K562 (cell line): ENCODE measurements at regions not wholly inside any gene's neighbourhood (a gene's known extent, or its start where the extent isn't known, plus 50 kb on each side); places are given as distances from the start of the nearest gene placed in this dataset.
"Not testable (repeated sequence)": the region's sequence is repeated elsewhere in the genome, so short reads cannot be mapped to it uniquely, and the experiment has no call there.

Source experiments
- ATAC-seq: fragments of 200-7000 bp; cut with Tn5 transposase; 3 replicates; pipeline ENCODE4 v1.9.1; 2020; ENCODE audit warnings: moderate library complexity
- BruUV-seq: library from RNA; stranded (reverse); fragments of 400-500 nt; replicated peaks from 2 replicates; lab custom pipeline; 2021; lab: Mats Ljungman, UMichigan
- CTCF ChIA-PET: fragments of 300-600 bp; formaldehyde crosslinking; extraction: SDS; loops from one replicate; lab custom pipeline; 2021; ENCODE audit warnings: low intra/inter-chr PET ratio; lab: Yijun Ruan, JAX
- POLR2A ChIA-PET: fragments of 300-600, 350-650 bp; sonication (Branson Sonifier 250); formaldehyde crosslinking; extraction: SDS; loops from one replicate; lab custom pipeline; 2021; ENCODE audit warnings: antibody characterized with exemption, inconsistent platforms; lab: Yijun Ruan, JAX
- DNase-seq, 4 experiments: peaks; one replicate each; pipeline versions ENCODE4 v3.0.0 to v3.0.0-alpha.2; 2011 to 2018; ENCODE audit warnings: low spot score in 3 of 4, mixed read lengths in 3 of 4; ENCODE audit errors: extremely low read depth in 1 of 4
- FAIRE-seq: peaks from 2 replicates; lab custom pipeline; 2011; peaks lifted over from hg19 to GRCh38; lab: Jason Lieb, UNC
- H2AFZ ChIP-seq: 2 replicates; pipeline ENCODE4 v1.6.0; 2011; ENCODE audit warnings: low read depth, low read length, control low read depth, inconsistent platforms
- H3K27ac ChIP-seq: fragments of 200-600 bp; 3 replicates; pipeline ENCODE4 v1.8.0; 2011; ENCODE audit warnings: low read depth, mild to moderate bottlenecking, control low read depth, inconsistent platforms, low read length, moderate library complexity, mixed read lengths; ENCODE audit errors: extremely low read depth
- H3K27me3 ChIP-seq, 2 experiments: fragments of 300-600 bp in 1 of 2; 2 replicates in 1 of 2; 3 replicates in 1 of 2; pipeline versions ENCODE4 v1.6.0 to v1.8.0; 2011; ENCODE audit warnings: inconsistent platforms in 2 of 2, low read length in 2 of 2, mild to moderate bottlenecking in 1 of 2, mixed read lengths in 1 of 2, moderate library complexity in 1 of 2; ENCODE audit not compliant: control insufficient read depth in 2 of 2, insufficient read depth in 2 of 2
- H3K36me3 ChIP-seq: fragments of 300-600 bp; 3 replicates; pipeline ENCODE4 v1.8.0; 2011; ENCODE audit warnings: mild to moderate bottlenecking, low read length, inconsistent platforms; ENCODE audit not compliant: control insufficient read depth, insufficient read depth
- H3K4me1 ChIP-seq, 2 experiments: fragments of 200-600 bp in 1 of 2; replicated peaks in 1 of 2; 2 replicates in 1 of 2; 3 replicates in 1 of 2; pipeline versions ENCODE4 v1.5.1 to v1.8.0; 2011; ENCODE audit warnings: inconsistent platforms in 2 of 2, low read length in 2 of 2, mild to moderate bottlenecking in 1 of 2, mixed read lengths in 1 of 2, moderate library complexity in 1 of 2; ENCODE audit not compliant: control insufficient read depth in 2 of 2, insufficient read depth in 2 of 2
- H3K4me2 ChIP-seq: 2 replicates; pipeline ENCODE4 v1.6.1; 2011; ENCODE audit warnings: low read length, control low read depth, inconsistent platforms, mixed read lengths; ENCODE audit not compliant: insufficient read depth
- H3K4me3 ChIP-seq: fragments of 200-600 bp; sonication (generic), shearing (Covaris generic); 2 replicates; pipeline ENCODE4 v1.5.1; 2016; ENCODE audit warnings: control low read depth, inconsistent platforms
- H3K79me2 ChIP-seq: fragments of 200-600 bp; 3 replicates; pipeline ENCODE4 v1.8.0; 2011; ENCODE audit warnings: low read length, inconsistent platforms; ENCODE audit not compliant: control insufficient read depth, insufficient read depth
- H3K9ac ChIP-seq, 2 experiments: 2 replicates each; pipeline versions ENCODE4 v1.6.0 to v1.6.1; 2011; ENCODE audit warnings: low read depth in 2 of 2, low read length in 2 of 2, control low read depth in 1 of 2, inconsistent platforms in 1 of 2, mild to moderate bottlenecking in 1 of 2, mixed read lengths in 1 of 2; ENCODE audit not compliant: insufficient read depth in 1 of 2
- H3K9me1 ChIP-seq: one replicate; pipeline ENCODE4 v1.6.0; 2011; ENCODE audit warnings: inconsistent platforms, mild to moderate bottlenecking, low read length, moderate library complexity; ENCODE audit not compliant: control insufficient read depth, insufficient read depth
- H3K9me3 ChIP-seq: replicated peaks from 2 replicates; pipeline ENCODE4 v1.5.1; 2011; ENCODE audit warnings: low read depth, low read length, inconsistent platforms; ENCODE audit not compliant: control insufficient read depth, insufficient read depth
- H4K20me1 ChIP-seq: replicated peaks from 2 replicates; pipeline ENCODE4 v1.6.1; 2011; ENCODE audit warnings: low read length, inconsistent platforms, mixed read lengths; ENCODE audit not compliant: control insufficient read depth, insufficient read depth
- ATF3 ChIP-seq, 2 experiments: fragments of 450-650 bp in 1 of 2; sonication (generic) in 1 of 2; formaldehyde crosslinking in 1 of 2; IDR thresholded peaks in 1 of 2; conservative IDR thresholded peaks in 1 of 2; 2 replicates each; pipeline versions ENCODE4 v1.6.1 to v1.8.1; 2016 to 2023; ENCODE audit warnings: mild to moderate bottlenecking in 2 of 2, moderate library complexity in 2 of 2, inconsistent platforms in 1 of 2, missing genetic modification reagents in 1 of 2
- BMI1 ChIP-seq: fragments of 150-350 bp; IDR thresholded peaks from 2 replicates; pipeline ENCODE4 v1.6.1; 2014; ENCODE audit warnings: low read length
- CAMTA2 ChIP-seq: fragments of 250-450 bp; sonication (Bioruptor Pico); conservative IDR thresholded peaks from 2 replicates; pipeline ENCODE4 v1.5.1; 2022
- DPF2 ChIP-seq: fragments of 450-650 bp; IDR thresholded peaks from 2 replicates; pipeline ENCODE4 v1.6.1; 2016
- ELF4 ChIP-seq: fragments of 450-650 bp; formaldehyde crosslinking; IDR thresholded peaks from 2 replicates; pipeline ENCODE4 v1.4.0; 2022; ENCODE audit warnings: missing genetic modification characterization
- IRF2 ChIP-seq: sonication (generic); formaldehyde crosslinking; IDR thresholded peaks from 2 replicates; pipeline ENCODE4 v1.8.1; 2022; ENCODE audit warnings: mild to moderate bottlenecking, missing genetic modification reagents
- STAT5A ChIP-seq: IDR thresholded peaks from 2 replicates; pipeline ENCODE4 v1.6.1; 2012; ENCODE audit warnings: low read length, inconsistent platforms, borderline replicate concordance
- TCF15 ChIP-seq: fragments of 250-450 bp; sonication (Bioruptor Pico); IDR thresholded peaks from 2 replicates; pipeline ENCODE4 v1.8.0; 2022; ENCODE audit warnings: moderate library complexity, mild to moderate bottlenecking, inconsistent platforms
- XRCC4 ChIP-seq: IDR thresholded peaks from one replicate; pipeline ENCODE4 v1.6.1; 2011; ENCODE audit not compliant: insufficient read depth, insufficient read length; ENCODE audit errors: extremely low read depth
- ZNF23 ChIP-seq: fragments of 250-450 bp; sonication (Bioruptor Pico); IDR thresholded peaks from 2 replicates; pipeline ENCODE4 v1.4.0; 2020; ENCODE audit warnings: mild to moderate bottlenecking
- ZNF408 ChIP-seq: fragments of 250-450 bp; sonication (Bioruptor Pico); IDR thresholded peaks from 2 replicates; pipeline ENCODE4 v1.4.0; 2020; ENCODE audit warnings: low read depth, mild to moderate bottlenecking, moderate library complexity
- ZNF764 ChIP-seq: fragments of 250-450 bp; sonication (Bioruptor Pico); IDR thresholded peaks from 2 replicates; pipeline ENCODE4 v1.4.0; 2020; ENCODE audit warnings: low read depth, mild to moderate bottlenecking, moderate library complexity
- WGBS: fragments of 100-300 bp; shearing (Covaris generic); methylation state at CpG from one replicate; pipeline ENCODE4 v1.1.6; 2016; ENCODE audit warnings: low coverage, mixed read lengths; ENCODE audit not compliant: insufficient coverage; ENCODE audit errors: missing lambda C conversion rate; 5-methylcytosine and 5-hydroxymethylcytosine counted together
- in situ Hi-C: fragments of 300-500 bp; cut with MboI; formaldehyde crosslinking; loops from 4 replicates; pipeline ENCODE4 v1.15.0; 2018; ENCODE audit warnings: inconsistent platforms, mixed read lengths
- intact Hi-C: fragments of 100-400 bp; cut with micrococcal nuclease; formaldehyde crosslinking; loops from 2 replicates; pipeline ENCODE4 v1.14.2; 2022

- TF ChIP-seq DPF2 (no peak), ZNF408 (CRISPR knock-in tag) (no peak), IRF2 (no peak)
- TF ChIP-seq, all 486 proteins: peak for 0
Measured at GRCh38 chr14:26663506-26663905, 65.7 kb upstream of the NOVA1 start (continued).

- FAIRE-seq, CTCF ChIA-PET, POLR2A ChIA-PET, H3K79me2 ChIP-seq, H3K9me1 ChIP-seq, H3K9me3 ChIP-seq, DNase-seq, BruUV-seq, H3K27me3 ChIP-seq, H3K27ac ChIP-seq, intact Hi-C loops, H2AFZ ChIP-seq, ATAC-seq, H3K4me3 ChIP-seq, H3K36me3 ChIP-seq, H3K4me2 ChIP-seq, H4K20me1 ChIP-seq, H3K9ac ChIP-seq, in situ Hi-C loops, H3K4me1 ChIP-seq: not testable (repeated sequence)
- WGBS, result 0% methylated on average over 8 of the region's 31 CpGs
Measured at GRCh38 chr14:26678732-26679420, 81.0 kb upstream of the NOVA1 start.

GRCh38 chr14:26685401-26685800 lies 87.6 kb upstream of the NOVA1 start:
- Histone ChIP-seq H3K36me3 (no peaks in the 10 kb centered on the region), H3K27ac (no peak overlapping the region), H3K4me2 (no peak overlapping the region), H4K20me1 (no peaks in the 10 kb centered on the region), H3K4me3 (no peak overlapping the region), H3K4me1 (no peaks in the 10 kb centered on the region), H2AFZ (no peak overlapping the region), H3K9me3 (no peaks in the 10 kb centered on the region), H3K9ac (no peak overlapping the region), H3K9me1 (no peaks in the 10 kb centered on the region), H3K79me2 (no peaks in the 10 kb centered on the region), H3K27me3 (no peaks in the 10 kb centered on the region)
- BruUV-seq, result no TSS peak
- ChIA-PET CTCF (no interaction called here), POLR2A (no interaction called here)
- FAIRE-seq (no peak), ATAC-seq (no peak), DNase-seq (no peak)
- 0% methylated on average over 1 of the region's 1 CpG for WGBS
- intact Hi-C loops (no loop called here), in situ Hi-C loops (no loop called here)
- TF ChIP-seq ATF3 (IDR thresholded peaks at IDR 0.05) (no peak), ATF3 (CRISPR knock-in tag; conservative IDR thresholded peaks at IDR 0.05) (no peak), TCF15 (CRISPR knock-in tag) (no peak), XRCC4 (no peak), ZNF23 (CRISPR knock-in tag) (no peak), ELF4 (no peak), CAMTA2 (no peak), BMI1 (no peak), ZNF764 (no peak), STAT5A (no peak)
